GM12878 (cell line): ENCODE measurements at regions not wholly inside any gene's neighbourhood (a gene's known extent, or its start where the extent isn't known, plus 50 kb on each side); places are given as distances from the start of the nearest gene placed in this dataset.

Experiments used
- ATAC-seq: fragments of 200-7000 bp; cut with Tn5 transposase; 3 replicates; pipeline ENCODE4 v1.9.1; 2020; ENCODE audit warnings: mild to moderate bottlenecking, moderate library complexity
- BruUV-seq: library from RNA; stranded (reverse); fragments of 400-500 nt; replicated peaks from 2 replicates; lab custom pipeline; 2021; lab: Mats Ljungman, UMichigan
- CTCF ChIA-PET: fragments of 300-600 bp; sonication (Branson Sonifier 250); formaldehyde crosslinking; extraction: SDS; loops from one replicate; lab custom pipeline; 2021; ENCODE audit warnings: inconsistent platforms; lab: Yijun Ruan, JAX
- POLR2A ChIA-PET: fragments of 350-600 bp; formaldehyde crosslinking; extraction: SDS; loops from one replicate; lab custom pipeline; 2021; ENCODE audit warnings: inconsistent platforms; lab: Charles Lee
- RAD21 ChIA-PET: fragments of 300-600 bp; sonication (Branson Sonifier 250); formaldehyde crosslinking; loops from one replicate; lab custom pipeline; 2023; ENCODE audit warnings: antibody characterized with exemption; ENCODE audit not compliant: unreplicated experiment; lab: Charles Lee
- SMC1A ChIA-PET: fragments of 300-600 bp; sonication (Branson Sonifier 250); formaldehyde crosslinking; loops from one replicate; lab custom pipeline; 2023; ENCODE audit not compliant: unreplicated experiment, uncharacterized antibody; lab: Charles Lee
- DNase-seq: peaks from one replicate; pipeline ENCODE4 v3.0.0-alpha.2; 2011; ENCODE audit warnings: low read depth, low spot score
- FAIRE-seq: peaks from 3 replicates; lab custom pipeline; 2011; peaks lifted over from hg19 to GRCh38; lab: Jason Lieb, UNC
- H2AFZ ChIP-seq: 2 replicates; pipeline ENCODE4 v1.6.0; 2011; ENCODE audit warnings: low read depth, low read length, control low read depth; ENCODE audit not compliant: control insufficient read depth
- H3K27ac ChIP-seq: 2 replicates; pipeline ENCODE4 v1.5.1; 2011; ENCODE audit warnings: control low read depth; ENCODE audit not compliant: control insufficient read depth, insufficient read depth
- H3K27me3 ChIP-seq, 2 experiments: replicated peaks in 1 of 2; 2 replicates each; pipeline versions ENCODE4 v1.6.0 to v1.6.1; 2011; ENCODE audit warnings: low read length in 1 of 2; ENCODE audit not compliant: control insufficient read depth in 2 of 2, insufficient read depth in 2 of 2
- H3K36me3 ChIP-seq, 2 experiments: 2 replicates each; pipeline ENCODE4 v1.5.1; 2011; ENCODE audit warnings: low read length in 1 of 2; ENCODE audit not compliant: control insufficient read depth in 2 of 2, insufficient read depth in 2 of 2
- H3K4me1 ChIP-seq: 2 replicates; pipeline ENCODE4 v1.6.1; 2011; ENCODE audit warnings: mild to moderate bottlenecking, low read length, moderate library complexity, mixed read lengths; ENCODE audit not compliant: control insufficient read depth, insufficient read depth
- H3K4me2 ChIP-seq: 2 replicates; pipeline ENCODE4 v1.6.0; 2011; ENCODE audit warnings: control low read depth; ENCODE audit not compliant: control insufficient read depth, insufficient read depth
- H3K4me3 ChIP-seq: fragments of 200-600 bp; sonication (generic); 2 replicates; pipeline ENCODE4 v1.5.1; 2016
- H3K79me2 ChIP-seq: 2 replicates; pipeline ENCODE4 v1.6.0; 2011; ENCODE audit warnings: low read length; ENCODE audit not compliant: control insufficient read depth, insufficient read depth
- H3K9ac ChIP-seq: 2 replicates; pipeline ENCODE4 v1.8.0; 2011; ENCODE audit warnings: low read length, control low read depth, mixed read lengths; ENCODE audit not compliant: control insufficient read depth, insufficient read depth
- H3K9me3 ChIP-seq: replicated peaks from 3 replicates; pipeline ENCODE4 v1.5.1; 2011; ENCODE audit warnings: mild to moderate bottlenecking, low read length; ENCODE audit not compliant: control insufficient read depth, insufficient read depth
- H4K20me1 ChIP-seq: 2 replicates; pipeline ENCODE4 v1.6.0; 2011; ENCODE audit not compliant: control insufficient read depth, insufficient read depth
- ATF7 ChIP-seq: fragments of 450-650 bp; IDR thresholded peaks from 2 replicates; pipeline ENCODE4 v1.6.1; 2016; ENCODE audit warnings: low read depth, mild to moderate bottlenecking
- BHLHE40 ChIP-seq, 2 experiments: fragments of 450-650 bp in 1 of 2; IDR thresholded peaks; 2 replicates each; pipeline ENCODE4 v1.6.1; 2011 to 2017; ENCODE audit warnings: low read depth in 2 of 2, borderline replicate concordance in 1 of 2, improper control_type of control experiment in 1 of 2, low read length in 1 of 2, mild to moderate bottlenecking in 1 of 2
- CHD4 ChIP-seq: fragments of 200-600 bp; sonication (generic); IDR thresholded peaks from 2 replicates; pipeline ENCODE4 v1.6.1; 2016; ENCODE audit warnings: mild to moderate bottlenecking
- EED ChIP-seq: sonication (generic); IDR thresholded peaks from 2 replicates; pipeline ENCODE4 v1.6.1; 2016; ENCODE audit warnings: antibody characterized with exemption, low read depth
- IKZF1 ChIP-seq: fragments of 450-650 bp; conservative IDR thresholded peaks from 2 replicates; pipeline ENCODE4 v1.6.1; 2017; ENCODE audit warnings: antibody characterized with exemption, mild to moderate bottlenecking
- IKZF2 ChIP-seq, 2 experiments: fragments of 450-650 bp; IDR thresholded peaks; 2 replicates each; pipeline ENCODE4 v1.6.1; 2017; ENCODE audit warnings: mild to moderate bottlenecking in 2 of 2, moderate library complexity in 2 of 2
- MTA2 ChIP-seq: fragments of 450-650 bp; IDR thresholded peaks from 2 replicates; pipeline ENCODE4 v1.6.1; 2016; ENCODE audit warnings: low read depth, mild to moderate bottlenecking, moderate library complexity
- NR2F1 ChIP-seq: fragments of 450-650 bp; conservative IDR thresholded peaks from 2 replicates; pipeline ENCODE4 v1.6.1; 2017; ENCODE audit warnings: mild to moderate bottlenecking
- NRF1 ChIP-seq: conservative IDR thresholded peaks from 2 replicates; pipeline ENCODE4 v1.6.1; 2011; ENCODE audit warnings: mild to moderate bottlenecking, low read depth, low read length, improper control_type of control experiment
- SPI1 ChIP-seq: IDR thresholded peaks from 2 replicates; pipeline ENCODE4 v1.6.1; 2011; ENCODE audit warnings: low read depth, mild to moderate bottlenecking, low read length, moderate library complexity, borderline replicate concordance; ENCODE audit not compliant: insufficient read depth
- ZNF384 ChIP-seq: IDR thresholded peaks from 2 replicates; pipeline ENCODE4 v1.6.1; 2012; ENCODE audit warnings: low read depth, mild to moderate bottlenecking, low read length, improper control_type of control experiment, borderline replicate concordance
- WGBS: methylation state at CpG from one replicate; pipeline ENCODE4 v1.1.6; 2016; ENCODE audit warnings: low lambda C conversion rate; ENCODE audit not compliant: insufficient replicate concordance, insufficient coverage; ENCODE audit errors: missing lambda C conversion rate; 5-methylcytosine and 5-hydroxymethylcytosine counted together
- in situ Hi-C: fragments of 300-500 bp; cut with MboI; formaldehyde crosslinking; loops from 9 replicates; pipeline ENCODE4 v1.14.3; 2018; ENCODE audit warnings: mixed read lengths
- intact Hi-C: fragments of 100-400 bp; cut with micrococcal nuclease; formaldehyde crosslinking; loops from one replicate; pipeline ENCODE4 v1.14.2; 2022; ENCODE audit not compliant: unreplicated experiment

- no peaks in the 10 kb centered on the region for H3K4me1 ChIP-seq
- no peak overlapping the region for H3K27ac ChIP-seq
- no peak overlapping the region for H2AFZ ChIP-seq
- WGBS, result 24% methylated on average over 6 of the region's 6 CpGs
- peak; percentile 88 for ATAC-seq
- in situ Hi-C loops, result no loop called here
- H3K36me3 ChIP-seq, result no peaks in the 10 kb centered on the region
- ChIA-PET SMC1A (interaction anchor here (1.2 to 1.4 kb wide), 2 partner anchors 16 to 414 kb away, joined by 3 to 4 read pairs; no protein-coding TSS in a partner anchor), RAD21 (no interaction called here), CTCF (interaction anchor here (0.6 kb wide), 2 partner anchors 11 to 436 kb away, joined by 3 read pairs; no protein-coding TSS in a partner anchor), POLR2A (no interaction called here)
- TF ChIP-seq EED, result no peak
- TF ChIP-seq CHD4, result no peak
- 0 out of 2 replicates have a peak, but pooled peaks have one; percentile 30 for TF ChIP-seq ATF7
- peak; percentile 74; the same call in 1 of the 2 replicates for TF ChIP-seq SPI1
- no peak for TF ChIP-seq NRF1
- 0 out of 2 replicates have a peak, but pooled peaks have one; percentile 22 for TF ChIP-seq NR2F1
- 0 out of 2 replicates have a peak, but pooled peaks have one; percentile 21 for TF ChIP-seq ZNF384
- peak; percentile 38 to 55; a peak in 2 of 4 replicates for TF ChIP-seq IKZF2 (IDR thresholded peaks at IDR 0.05)
- TF ChIP-seq IKZF1, result peak; percentile 31
- peak; percentile 35; the same call in 1 of the 2 replicates for TF ChIP-seq MTA2
- TF ChIP-seq BHLHE40 (IDR thresholded peaks at IDR 0.05; ENCODE audit: borderline replicate concordance in 1 of 2, low read depth in 2 of 2, low read length in 1 of 2), result peak in 1 of 2 experiments; percentile 56; a peak in 1 of 4 replicates
- no peaks in the 10 kb centered on the region for H3K9me3 ChIP-seq
- H3K27me3 ChIP-seq, result no peaks in the 10 kb centered on the region
- no peak for FAIRE-seq
- H3K4me3 ChIP-seq, result no peak overlapping the region
- H3K4me2 ChIP-seq, result no peak overlapping the region
- BruUV-seq, result no TSS peak
- intact Hi-C loops, result no loop called here
- H3K79me2 ChIP-seq, result no peaks in the 10 kb centered on the region
- no peaks in the 10 kb centered on the region for H4K20me1 ChIP-seq
- no peak for DNase-seq
- no peak overlapping the region for H3K9ac ChIP-seq
Measured at GRCh38 chr2:122323927-122324326, 568.5 kb downstream of the TSN start.
